ENCODE measurements at regions not wholly inside any gene's neighbourhood (a gene's known extent, or its start where the extent isn't known, plus 50 kb on each side); places are given as distances from the start of the nearest gene placed in this dataset.

DNA sequence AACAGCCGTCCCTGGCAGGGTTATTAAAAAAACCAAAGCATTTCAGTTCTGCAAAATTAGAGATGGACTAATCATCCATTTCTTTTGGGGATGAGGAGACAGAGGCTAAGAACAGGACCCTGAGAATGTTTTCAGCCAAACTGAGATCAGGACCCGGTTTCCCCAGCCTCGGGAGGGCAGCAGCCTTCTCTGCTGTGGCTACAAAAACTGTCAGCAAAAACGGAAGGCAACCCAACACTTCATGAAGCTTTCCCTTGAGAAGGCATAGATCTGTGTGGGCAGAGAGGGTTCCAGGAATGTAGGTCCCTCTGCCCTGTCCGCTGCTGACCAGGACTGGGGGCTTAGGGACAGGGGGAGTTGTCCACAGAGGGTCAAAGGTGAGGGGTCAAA, 313.5 kb downstream of the TCERG1L start:
- Histone ChIP-seq H3K27me3 (ENCODE audit: control insufficient read depth, insufficient read depth, low read length) (no peaks in the 10 kb centered on the region), H3K36me3 (ENCODE audit: control insufficient read depth, insufficient read depth, low read length) (no peaks in the 10 kb centered on the region), H3K4me3 (ENCODE audit: low read depth, low read length) (no peak overlapping the region)
- FAIRE-seq: no peak
- no peak for DNase-seq (ENCODE audit: low read depth)
- TF ChIP-seq, protein P1, sequence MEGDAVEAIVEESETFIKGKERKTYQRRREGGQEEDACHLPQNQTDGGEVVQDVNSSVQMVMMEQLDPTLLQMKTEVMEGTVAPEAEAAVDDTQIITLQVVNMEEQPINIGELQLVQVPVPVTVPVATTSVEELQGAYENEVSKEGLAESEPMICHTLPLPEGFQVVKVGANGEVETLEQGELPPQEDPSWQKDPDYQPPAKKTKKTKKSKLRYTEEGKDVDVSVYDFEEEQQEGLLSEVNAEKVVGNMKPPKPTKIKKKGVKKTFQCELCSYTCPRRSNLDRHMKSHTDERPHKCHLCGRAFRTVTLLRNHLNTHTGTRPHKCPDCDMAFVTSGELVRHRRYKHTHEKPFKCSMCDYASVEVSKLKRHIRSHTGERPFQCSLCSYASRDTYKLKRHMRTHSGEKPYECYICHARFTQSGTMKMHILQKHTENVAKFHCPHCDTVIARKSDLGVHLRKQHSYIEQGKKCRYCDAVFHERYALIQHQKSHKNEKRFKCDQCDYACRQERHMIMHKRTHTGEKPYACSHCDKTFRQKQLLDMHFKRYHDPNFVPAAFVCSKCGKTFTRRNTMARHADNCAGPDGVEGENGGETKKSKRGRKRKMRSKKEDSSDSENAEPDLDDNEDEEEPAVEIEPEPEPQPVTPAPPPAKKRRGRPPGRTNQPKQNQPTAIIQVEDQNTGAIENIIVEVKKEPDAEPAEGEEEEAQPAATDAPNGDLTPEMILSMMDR (IDR thresholded peaks at IDR 0.05; ENCODE audit: insufficient read depth, low read length, severe bottlenecking): no peak

DNA sequence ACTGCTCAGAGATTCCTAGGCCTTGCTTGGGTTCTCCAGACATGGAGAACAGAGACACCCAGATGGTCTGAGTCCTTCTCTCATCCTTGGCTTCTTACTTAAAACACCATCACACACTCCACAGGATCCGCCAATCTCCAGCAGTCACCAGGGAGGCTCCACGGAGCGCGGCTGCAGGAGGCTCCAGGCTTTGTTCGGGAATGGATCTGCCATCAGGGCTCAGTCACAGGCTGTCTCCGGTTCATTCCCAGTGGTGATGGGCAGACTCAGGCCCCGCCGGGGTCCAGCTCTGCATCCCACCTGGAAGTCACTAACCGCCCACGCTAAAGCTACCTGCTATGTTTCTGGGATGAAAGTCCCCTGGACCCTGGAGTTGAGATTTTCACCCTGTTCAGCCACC, 312.9 kb downstream of the TCERG1L start:
- Histone ChIP-seq H3K36me3 (ENCODE audit: control insufficient read depth, insufficient read depth, low read length) (no peaks in the 10 kb centered on the region), H3K4me3 (ENCODE audit: low read depth, low read length) (no peak overlapping the region), H3K27me3 (ENCODE audit: control insufficient read depth, insufficient read depth, low read length) (no peaks in the 10 kb centered on the region)
- no peak for DNase-seq (ENCODE audit: low read depth)
- TF ChIP-seq, protein P1 (IDR thresholded peaks at IDR 0.05; ENCODE audit: insufficient read depth, low read length, severe bottlenecking): no peak
- no peak for FAIRE-seq

DNA sequence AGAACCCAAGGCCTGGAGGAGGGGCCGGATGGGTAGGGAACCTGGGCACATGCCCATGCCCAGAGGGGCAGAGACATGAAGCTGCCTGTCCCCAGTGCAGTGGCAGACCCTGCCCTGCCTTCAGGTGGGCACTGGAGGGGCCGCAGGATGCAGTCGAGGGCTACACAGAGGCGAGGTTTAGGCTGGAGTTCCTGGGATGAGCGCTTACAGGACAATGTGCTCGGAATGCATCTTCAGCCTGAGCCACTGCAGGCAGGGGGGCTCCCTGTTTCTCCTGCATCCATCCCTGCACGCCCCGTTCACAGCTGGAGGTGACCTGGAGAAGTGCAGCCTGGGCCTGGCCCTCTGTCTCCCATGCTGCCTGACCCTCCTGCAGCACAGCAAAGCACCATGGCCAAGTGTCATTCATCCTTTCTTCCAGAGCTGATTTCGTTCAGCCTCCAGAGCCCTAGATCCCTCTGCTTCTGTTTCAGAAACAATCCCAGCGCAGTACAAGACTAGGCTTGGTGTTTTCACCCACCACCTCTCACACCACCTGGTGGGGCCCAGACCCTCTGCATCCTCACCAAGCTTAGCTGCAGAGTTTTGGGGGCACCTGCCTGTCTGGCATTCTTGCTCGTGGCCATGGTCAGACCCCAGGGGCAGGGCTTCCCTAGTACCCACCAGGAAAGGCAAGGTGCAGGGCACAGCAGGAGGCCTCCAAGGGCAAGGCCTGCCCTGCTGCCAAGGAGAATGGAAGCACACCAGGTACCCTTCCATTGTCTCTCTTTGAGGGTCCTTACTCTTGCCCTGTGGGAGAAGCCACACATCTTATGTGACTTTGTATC, 311.9 kb downstream of the TCERG1L start:
- no peak for DNase-seq (ENCODE audit: low read depth)
- no peak for FAIRE-seq

DNA sequence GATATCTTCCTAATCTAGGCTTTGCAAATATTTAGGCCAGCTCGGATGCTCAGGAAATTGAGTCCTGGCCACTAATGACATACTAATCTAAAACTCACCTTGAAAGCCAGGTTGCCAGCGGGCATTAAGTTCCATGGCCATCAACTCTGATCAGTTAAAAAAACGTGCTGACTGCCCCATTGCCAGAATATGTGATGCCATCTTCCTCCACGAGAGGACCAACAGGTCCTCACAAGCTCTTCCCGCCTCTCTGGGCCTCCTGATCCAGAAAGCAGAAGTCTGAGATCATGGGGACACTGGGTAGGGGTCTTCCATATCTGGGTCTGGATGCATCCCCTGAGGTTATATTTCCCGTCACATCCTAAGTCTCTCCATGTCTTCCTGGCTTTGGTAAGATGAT, 311.3 kb downstream of the TCERG1L start:
- TF ChIP-seq, protein P1 (IDR thresholded peaks at IDR 0.05; ENCODE audit: insufficient read depth, low read length, severe bottlenecking): no peak
- H3K4me3 ChIP-seq (ENCODE audit: low read depth, low read length): no peak overlapping the region
- H3K27me3 ChIP-seq (ENCODE audit: control insufficient read depth, insufficient read depth, low read length): no peaks in the 10 kb centered on the region
- DNase-seq (ENCODE audit: low read depth): no peak
- FAIRE-seq: no peak
- H3K36me3 ChIP-seq (ENCODE audit: control insufficient read depth, insufficient read depth, low read length): no peaks in the 10 kb centered on the region

More for the DNA sequence above, 311.9 kb downstream of the TCERG1L start:
- Histone ChIP-seq H3K27me3 (ENCODE audit: control insufficient read depth, insufficient read depth, low read length) (no peaks in the 10 kb centered on the region), H3K36me3 (ENCODE audit: control insufficient read depth, insufficient read depth, low read length) (no peaks in the 10 kb centered on the region), H3K4me3 (ENCODE audit: low read depth, low read length) (no peak overlapping the region)
- TF ChIP-seq, protein P1 (IDR thresholded peaks at IDR 0.05; ENCODE audit: insufficient read depth, low read length, severe bottlenecking): no peak

DNA sequence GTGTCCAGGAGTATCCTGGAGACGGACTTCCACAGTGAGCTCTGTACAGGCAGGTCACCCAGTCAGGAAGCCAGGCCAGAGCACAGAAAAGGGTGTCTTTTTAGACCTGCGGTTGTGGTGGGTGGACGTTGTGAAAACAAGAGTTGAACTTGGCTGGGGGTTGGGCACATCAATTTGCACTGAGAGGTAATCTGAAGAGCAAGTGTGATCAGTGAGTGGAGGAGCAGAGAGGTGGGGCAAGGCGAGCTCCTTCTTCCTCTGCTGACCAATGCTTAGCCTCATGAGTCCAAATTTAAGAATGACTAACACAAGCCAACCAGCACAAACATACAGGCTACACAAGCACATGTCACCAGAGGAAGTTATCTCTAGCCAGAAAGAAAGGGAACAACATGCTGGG, 310.8 kb downstream of the TCERG1L start:
- FAIRE-seq (no peak), DNase-seq (ENCODE audit: low read depth) (no peak)
- Histone ChIP-seq H3K27me3 (ENCODE audit: control insufficient read depth, insufficient read depth, low read length) (no peaks in the 10 kb centered on the region), H3K4me3 (ENCODE audit: low read depth, low read length) (no peak overlapping the region), H3K36me3 (ENCODE audit: control insufficient read depth, insufficient read depth, low read length) (no peaks in the 10 kb centered on the region)
- TF ChIP-seq, protein P1 (IDR thresholded peaks at IDR 0.05; ENCODE audit: insufficient read depth, low read length, severe bottlenecking): no peak

DNA sequence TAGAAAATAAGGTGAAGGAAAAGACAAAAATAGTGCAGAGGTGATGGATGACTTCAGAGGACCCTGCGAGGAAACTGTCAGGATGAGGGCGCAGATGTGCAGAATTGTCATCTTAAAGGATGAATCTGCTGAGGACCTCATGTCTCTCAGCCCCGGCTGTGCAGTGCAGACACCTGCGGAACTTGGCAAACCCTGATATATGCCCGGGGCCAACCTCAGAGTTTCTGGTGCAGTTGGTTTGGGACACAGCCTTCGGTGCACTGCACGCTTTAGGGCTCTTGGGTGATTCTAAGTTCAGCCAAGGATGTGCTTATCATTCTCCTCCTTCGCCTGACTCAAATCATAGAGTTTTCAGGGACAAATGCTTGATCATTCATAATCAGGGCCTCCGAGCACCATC, 310.1 kb downstream of the TCERG1L start:
- Histone ChIP-seq H3K27me3 (ENCODE audit: control insufficient read depth, insufficient read depth, low read length) (no peaks in the 10 kb centered on the region), H3K4me3 (ENCODE audit: low read depth, low read length) (no peak overlapping the region), H3K36me3 (ENCODE audit: control insufficient read depth, insufficient read depth, low read length) (no peaks in the 10 kb centered on the region)
- no peak for DNase-seq (ENCODE audit: low read depth)
- TF ChIP-seq, protein P1 (IDR thresholded peaks at IDR 0.05; ENCODE audit: insufficient read depth, low read length, severe bottlenecking): no peak
- no peak for FAIRE-seq

All from bronchial epithelial cell (primary cell).